GM21737 (cell line): ENCODE measurements at regions not wholly inside any gene's neighbourhood (a gene's known extent, or its start where the extent isn't known, plus 50 kb on each side); places are given as distances from the start of the nearest gene placed in this dataset.
"Not testable (repeated sequence)": the region's sequence is repeated elsewhere in the genome, so short reads cannot be mapped to it uniquely, and the experiment has no call there.

Experiments
- ATAC-seq: cut with Tn5 transposase; IDR thresholded peaks from one replicate; pipeline ENCODE4 v1.9.1; 2021; ENCODE audit warnings: mild to moderate bottlenecking, moderate library complexity; ENCODE audit not compliant: unreplicated experiment

- ATAC-seq, result no peak
Observed at GRCh38 chr14:97129639-97130038, 332.5 kb downstream of the VRK1 start.

GRCh38 chr14:97135847-97136246 is 338.7 kb downstream of the VRK1 start:
- not testable (repeated sequence) for ATAC-seq

- ATAC-seq, result no peak
Observed at GRCh38 chr14:97137705-97138104, 340.5 kb downstream of the VRK1 start.

GRCh38 chr14:97138801-97139200 is 341.6 kb downstream of the VRK1 start:
- no peak for ATAC-seq

GRCh38 chr14:97143011-97143410 is 345.8 kb downstream of the VRK1 start:
- ATAC-seq, result no peak

GRCh38 chr14:97143456-97143855 is 346.3 kb downstream of the VRK1 start:
- no peak for ATAC-seq

GRCh38 chr14:97148021-97148420 is 350.8 kb downstream of the VRK1 start:
- not testable (repeated sequence) for ATAC-seq

GRCh38 chr14:97149775-97150174 is 352.6 kb downstream of the VRK1 start:
- ATAC-seq, result no peak

- no peak for ATAC-seq
Observed at GRCh38 chr14:97153527-97153926, 356.3 kb downstream of the VRK1 start.

- no peak for ATAC-seq
Observed at GRCh38 chr14:97155320-97155719, 358.1 kb downstream of the VRK1 start.

GRCh38 chr14:97155814-97156213 is 358.6 kb downstream of the VRK1 start:
- ATAC-seq, result no peak

GRCh38 chr14:97156705-97157104 is 359.5 kb downstream of the VRK1 start:
- ATAC-seq, result no peak

GRCh38 chr14:97158102-97158501 is 360.9 kb downstream of the VRK1 start:
- no peak for ATAC-seq

- no peak for ATAC-seq
Observed at GRCh38 chr14:97159124-97159523, 361.9 kb downstream of the VRK1 start.

- ATAC-seq, result no peak
Observed at GRCh38 chr14:97162621-97163020, 365.4 kb downstream of the VRK1 start.

GRCh38 chr14:97164021-97164420 is 366.8 kb downstream of the VRK1 start:
- ATAC-seq, result no peak

GRCh38 chr14:97166497-97166896 is 369.3 kb downstream of the VRK1 start:
- no peak for ATAC-seq

GRCh38 chr14:97167577-97167976 is 370.4 kb downstream of the VRK1 start:
- ATAC-seq, result not testable (repeated sequence)

GRCh38 chr14:97172644-97173043 is 375.5 kb downstream of the VRK1 start:
- ATAC-seq, result no peak

- ATAC-seq, result no peak
Observed at GRCh38 chr14:97177016-97177415, 379.8 kb downstream of the VRK1 start.

- no peak for ATAC-seq
Observed at GRCh38 chr14:97177635-97178034, 380.5 kb downstream of the VRK1 start.

GRCh38 chr14:97178781-97179180 is 381.6 kb downstream of the VRK1 start:
- ATAC-seq, result no peak

GRCh38 chr14:97179573-97179972 is 382.4 kb downstream of the VRK1 start:
- no peak for ATAC-seq
